GM19468 (cell line): ENCODE measurements at regions not wholly inside any gene's neighbourhood (a gene's known extent, or its start where the extent isn't known, plus 50 kb on each side); places are given as distances from the start of the nearest gene placed in this dataset.

Source experiments
- ATAC-seq: cut with Tn5 transposase; IDR thresholded peaks from one replicate; pipeline ENCODE4 v1.9.1; 2021; ENCODE audit warnings: mild to moderate bottlenecking, moderate library complexity, moderate number of reproducible peaks; ENCODE audit not compliant: unreplicated experiment; ENCODE audit errors: extremely low read depth

GRCh38 chr9:16217943-16218701 lies 652.3 kb downstream of the BNC2 start:
- ATAC-seq: no peak

GRCh38 chr9:16221366-16221765 lies 649.1 kb downstream of the BNC2 start:
- ATAC-seq: no peak

- no peak for ATAC-seq
Observed at GRCh38 chr9:16221822-16222547, 648.5 kb downstream of the BNC2 start.

- no peak for ATAC-seq
Observed at GRCh38 chr9:16223074-16223871, 647.2 kb downstream of the BNC2 start.

- no peak for ATAC-seq
Observed at GRCh38 chr9:16230731-16231130, 639.7 kb downstream of the BNC2 start.

- ATAC-seq: no peak
Observed at GRCh38 chr9:16236311-16236710, 634.2 kb downstream of the BNC2 start.

- ATAC-seq: no peak
Observed at GRCh38 chr9:16236882-16237281, 633.6 kb downstream of the BNC2 start.

- no peak for ATAC-seq
Observed at GRCh38 chr9:16238623-16239138, 631.8 kb downstream of the BNC2 start.

- no peak for ATAC-seq
Observed at GRCh38 chr9:16241231-16241630, 629.2 kb downstream of the BNC2 start.

- no peak for ATAC-seq
Observed at GRCh38 chr9:16243798-16244197, 626.7 kb downstream of the BNC2 start.

- no peak for ATAC-seq
Observed at GRCh38 chr9:16245756-16246440, 624.6 kb downstream of the BNC2 start.

GRCh38 chr9:16246785-16247184 lies 623.7 kb downstream of the BNC2 start:
- no peak for ATAC-seq

GRCh38 chr9:16247188-16247875 lies 623.1 kb downstream of the BNC2 start:
- no peak for ATAC-seq

GRCh38 chr9:16248822-16249221 lies 621.6 kb downstream of the BNC2 start:
- no peak for ATAC-seq

- ATAC-seq: no peak
Observed at GRCh38 chr9:16252616-16253015, 617.9 kb downstream of the BNC2 start.

- ATAC-seq: no peak
Observed at GRCh38 chr9:16254674-16255073, 615.8 kb downstream of the BNC2 start.

- no peak for ATAC-seq
Observed at GRCh38 chr9:16255217-16255616, 615.3 kb downstream of the BNC2 start.

- no peak for ATAC-seq
Observed at GRCh38 chr9:16257604-16258003, 612.9 kb downstream of the BNC2 start.

- ATAC-seq: no peak
Observed at GRCh38 chr9:16258191-16258590, 612.3 kb downstream of the BNC2 start.

GRCh38 chr9:16258708-16259107 lies 611.8 kb downstream of the BNC2 start:
- peak; percentile 23 for ATAC-seq
